GM12878 (cell line): ENCODE measurements at regions not wholly inside any gene's neighbourhood (a gene's known extent, or its start where the extent isn't known, plus 50 kb on each side); places are given as distances from the start of the nearest gene placed in this dataset.

Experiments
- ASH2L ChIP-seq: fragments of 300-600, 200-600 bp; sonication (generic); IDR thresholded peaks from 2 replicates; pipeline ENCODE4 v1.6.1; 2017; ENCODE audit warnings: low read depth, mild to moderate bottlenecking, borderline replicate concordance
- ATF2 ChIP-seq: IDR thresholded peaks from 2 replicates; pipeline ENCODE4 v1.6.1; 2012; ENCODE audit warnings: low read length, inconsistent platforms
- BACH1 ChIP-seq: fragments of 450-650 bp; IDR thresholded peaks from 2 replicates; pipeline ENCODE4 v1.6.1; 2017; ENCODE audit warnings: mild to moderate bottlenecking, borderline replicate concordance
- BCL3 ChIP-seq: IDR thresholded peaks from 2 replicates; pipeline ENCODE4 v1.6.1; 2011; ENCODE audit warnings: borderline replicate concordance, low read depth, mild to moderate bottlenecking, moderate library complexity, low read length; ENCODE audit not compliant: insufficient read depth, poor library complexity, severe bottlenecking
- BRCA1 ChIP-seq: IDR thresholded peaks from 2 replicates; pipeline ENCODE4 v1.6.1; 2011; ENCODE audit warnings: low read depth, low read length, improper control_type of control experiment
- CHD2 ChIP-seq: IDR thresholded peaks from 2 replicates; pipeline ENCODE4 v1.6.1; 2011; ENCODE audit warnings: low read depth, low read length, improper control_type of control experiment, borderline replicate concordance
- EZH2 ChIP-seq: IDR thresholded peaks from 2 replicates; pipeline ENCODE4 v1.6.1; 2012; ENCODE audit warnings: low read depth, mild to moderate bottlenecking, control low read depth, inconsistent platforms, low read length, borderline replicate concordance; ENCODE audit not compliant: control insufficient read depth
- HDGF ChIP-seq: fragments of 450-650 bp; IDR thresholded peaks from 2 replicates; pipeline ENCODE4 v1.6.1; 2016; ENCODE audit warnings: antibody characterized with exemption
- NFYB ChIP-seq: IDR thresholded peaks from 2 replicates; pipeline ENCODE4 v1.6.1; 2011; ENCODE audit warnings: low read depth, mild to moderate bottlenecking, low read length, improper control_type of control experiment, moderate library complexity; ENCODE audit not compliant: insufficient read depth
- REST ChIP-seq: IDR thresholded peaks from 2 replicates; pipeline ENCODE4 v1.6.1; 2012; ENCODE audit warnings: mild to moderate bottlenecking, low read depth, low read length
- SP1 ChIP-seq: IDR thresholded peaks from one replicate; pipeline ENCODE4 v1.6.1; 2011; ENCODE audit warnings: low read depth, low read length
- SREBF1 ChIP-seq: IDR thresholded peaks from 2 replicates; pipeline ENCODE4 v1.6.1; 2012; ENCODE audit warnings: mild to moderate bottlenecking, low read length
- TCF3 ChIP-seq: IDR thresholded peaks from 2 replicates; pipeline ENCODE4 v1.6.1; 2012; ENCODE audit warnings: low read depth, mild to moderate bottlenecking, low read length, borderline replicate concordance; ENCODE audit not compliant: insufficient read depth
- ZBED1 ChIP-seq: IDR thresholded peaks from 2 replicates; pipeline ENCODE4 v1.6.1; 2016; ENCODE audit warnings: borderline replicate concordance
- ZBTB11 ChIP-seq: fragments of 450-650 bp; formaldehyde crosslinking; IDR thresholded peaks from 2 replicates; pipeline ENCODE4 v1.5.0; 2022; ENCODE audit warnings: mild to moderate bottlenecking, missing genetic modification characterization
- ZBTB4 ChIP-seq: fragments of 450-650 bp; formaldehyde crosslinking; IDR thresholded peaks from 2 replicates; pipeline ENCODE4 v1.4.0; 2022; ENCODE audit warnings: mild to moderate bottlenecking, moderate library complexity

GRCh38 chr7:10706875-10707493, 266.7 kb upstream of the PHF14 start (continued):
- TF ChIP-seq ZBTB11 (CRISPR knock-in tag) (no peak), NFYB (no peak), REST (no peak), ASH2L (no peak), BRCA1 (no peak), BCL3 (no peak), HDGF (no peak), CHD2 (no peak), ZBED1 (no peak), BACH1 (no peak), ATF2 (peak; percentile 78; the same call in 1 of the 2 replicates), EZH2 (no peak), SREBF1 (no peak), ZBTB4 (CRISPR knock-in tag) (no peak), TCF3 (peak; percentile 91; the same call in 1 of the 2 replicates), SP1 (no peak)
